Suprapubic skin (tissue), 4 donors: ENCODE measurements at regions not wholly inside any gene's neighbourhood (a gene's known extent, or its start where the extent isn't known, plus 50 kb on each side); places are given as distances from the start of the nearest gene placed in this dataset.
"Not testable (repeated sequence)": the region's sequence is repeated elsewhere in the genome, so short reads cannot be mapped to it uniquely, and the experiment has no call there.

ENCODE experiments used
- DNase-seq, 2 donors: peaks; one replicate each; pipeline ENCODE4 v3.0.0-alpha.2; 2019; ENCODE audit warnings: low spot score in 2 of 2
- H3K27ac ChIP-seq: fragments of 200-600 bp; sonication (generic); one replicate; pipeline ENCODE4 v1.5.1; 2019
- H3K27me3 ChIP-seq: fragments of 200-600 bp; sonication (generic); one replicate; pipeline ENCODE4 v1.5.1; 2019
- H3K36me3 ChIP-seq: fragments of 200-600 bp; sonication (generic); one replicate; pipeline ENCODE4 v1.5.1; 2019
- H3K4me1 ChIP-seq: fragments of 200-600 bp; sonication (generic); one replicate; pipeline ENCODE4 v1.5.1; 2019
- H3K4me3 ChIP-seq: fragments of 200-600 bp; sonication (generic); one replicate; pipeline ENCODE4 v1.5.1; 2019; ENCODE audit warnings: mild to moderate bottlenecking
- H3K9me3 ChIP-seq: fragments of 200-600 bp; sonication (generic); one replicate; pipeline ENCODE4 v1.5.1; 2019
- CTCF ChIP-seq, 2 donors: fragments of 200-600 bp in 1 of 2; fragments of 450-650 bp in 1 of 2; sonication (generic) in 1 of 2; IDR thresholded peaks; one replicate each; pipeline ENCODE4 v1.5.1; 2016 to 2019; ENCODE audit warnings: antibody characterized with exemption in 2 of 2, mild to moderate bottlenecking in 1 of 2, moderate library complexity in 1 of 2
- EP300 ChIP-seq: sonication (generic); formaldehyde crosslinking; IDR thresholded peaks from one replicate; pipeline ENCODE4 v1.6.1; 2017; ENCODE audit warnings: antibody characterized with exemption
- POLR2A ChIP-seq, 2 donors: fragments of 450-650 bp; IDR thresholded peaks; one replicate each; pipeline ENCODE4 v1.6.1; 2017; ENCODE audit warnings: antibody characterized with exemption in 2 of 2, mild to moderate bottlenecking in 2 of 2, moderate library complexity in 2 of 2
- POLR2AphosphoS5 ChIP-seq, 3 donors: sonication (generic); formaldehyde crosslinking; IDR thresholded peaks; one replicate each; pipeline ENCODE4 v1.6.1; 2017; ENCODE audit warnings: antibody characterized with exemption in 3 of 3
- WGBS: methylation state at CpG from one replicate; pipeline ENCODE4 v1.1.5; 2018; 5-methylcytosine and 5-hydroxymethylcytosine counted together

GRCh38 chr15:62419192-62419591 lies 254.1 kb upstream of the C2CD4B start:
- 88% methylated on average over 2 of the region's 2 CpGs for WGBS
- no peak for DNase-seq
- Histone ChIP-seq H3K36me3 (no peaks in the 10 kb centered on the region), H3K4me1 (no peaks in the 10 kb centered on the region), H3K27me3 (no peaks in the 10 kb centered on the region), H3K27ac (no peak overlapping the region), H3K9me3 (no peaks in the 10 kb centered on the region), H3K4me3 (no peak overlapping the region)
- TF ChIP-seq POLR2AphosphoS5 (IDR thresholded peaks at IDR 0.05) (no peak), CTCF (IDR thresholded peaks at IDR 0.05) (no peak), POLR2A (IDR thresholded peaks at IDR 0.05) (no peak), EP300 (no peak)

- H3K27ac ChIP-seq, H3K4me1 ChIP-seq, H3K36me3 ChIP-seq, H3K9me3 ChIP-seq, H3K4me3 ChIP-seq, DNase-seq, H3K27me3 ChIP-seq: not testable (repeated sequence)
- WGBS = 94% methylated on average over 6 of the region's 6 CpGs
These were observed 255.3 kb upstream of the C2CD4B start for GRCh38 chr15:62420371-62420770.

- WGBS = 95% methylated on average over 3 of the region's 3 CpGs
- Histone ChIP-seq H3K9me3 (no peaks in the 10 kb centered on the region), H3K27ac (no peak overlapping the region), H3K4me1 (no peaks in the 10 kb centered on the region), H3K36me3 (no peaks in the 10 kb centered on the region), H3K27me3 (no peaks in the 10 kb centered on the region), H3K4me3 (no peak overlapping the region)
- no peak for DNase-seq
- TF ChIP-seq POLR2A (IDR thresholded peaks at IDR 0.05) = no peak
- TF ChIP-seq POLR2AphosphoS5 (IDR thresholded peaks at IDR 0.05) = no peak
- no peak for TF ChIP-seq CTCF (IDR thresholded peaks at IDR 0.05)
- TF ChIP-seq EP300 = no peak
These were observed 256.2 kb upstream of the C2CD4B start for GRCh38 chr15:62421289-62421688.

GRCh38 chr15:62426387-62426956 lies 261.4 kb upstream of the C2CD4B start:
- no peaks in the 10 kb centered on the region for H3K4me1 ChIP-seq
- no peak overlapping the region for H3K4me3 ChIP-seq
- H3K27ac ChIP-seq = no peak overlapping the region
- H3K36me3 ChIP-seq = no peaks in the 10 kb centered on the region
- no peak for TF ChIP-seq POLR2A (IDR thresholded peaks at IDR 0.05)
- no peak for TF ChIP-seq CTCF (IDR thresholded peaks at IDR 0.05)
- no peak for TF ChIP-seq POLR2AphosphoS5 (IDR thresholded peaks at IDR 0.05)
- TF ChIP-seq EP300 = no peak
- no peaks in the 10 kb centered on the region for H3K27me3 ChIP-seq
- WGBS = 78% methylated on average over 4 of the region's 4 CpGs
- no peak for DNase-seq
- no peaks in the 10 kb centered on the region for H3K9me3 ChIP-seq

- Histone ChIP-seq H3K9me3 (no peaks in the 10 kb centered on the region), H3K4me3 (no peak overlapping the region), H3K27me3 (no peaks in the 10 kb centered on the region), H3K27ac (no peak overlapping the region), H3K36me3 (no peaks in the 10 kb centered on the region), H3K4me1 (no peaks in the 10 kb centered on the region)
- WGBS = 96% methylated on average over 8 of the region's 8 CpGs
- no peak for DNase-seq
- TF ChIP-seq POLR2A (IDR thresholded peaks at IDR 0.05) = no peak
- TF ChIP-seq CTCF (IDR thresholded peaks at IDR 0.05) = no peak
- TF ChIP-seq POLR2AphosphoS5 (IDR thresholded peaks at IDR 0.05) = no peak
- TF ChIP-seq EP300 = no peak
These were observed 263.2 kb upstream of the C2CD4B start for GRCh38 chr15:62428259-62428658.
